ENCODE measurements at regions not wholly inside any gene's neighbourhood (a gene's known extent, or its start where the extent isn't known, plus 50 kb on each side); places are given as distances from the start of the nearest gene placed in this dataset.
A peak's percentile ranks its signal among the peaks of the same experiment; 100 is the strongest.

- DNase-seq (ENCODE audit: low read depth in 2 of 2): peak; percentile 21 to 82
These were observed 174.3 kb upstream of the ZBTB20 start for GRCh38 chr3:115321400-115321805.

DNA sequence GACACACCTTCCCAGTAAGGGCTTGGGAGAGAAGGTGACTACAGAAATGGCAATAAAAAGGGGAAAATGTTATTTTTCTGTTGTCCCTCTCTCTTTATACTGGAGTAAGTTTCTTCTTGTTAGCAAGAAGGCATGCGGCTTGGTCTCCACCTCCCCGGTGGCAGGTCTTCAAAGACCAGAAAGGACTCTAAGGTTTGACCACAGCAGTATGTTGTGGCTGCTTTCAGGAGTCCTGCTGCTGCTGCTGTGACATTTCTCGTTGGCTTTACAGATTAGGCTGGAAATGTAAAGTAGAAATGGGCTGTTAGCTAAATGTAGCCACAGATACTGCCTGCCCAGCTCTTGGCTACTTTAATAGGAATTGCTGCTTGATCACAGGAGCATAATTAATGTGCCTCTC lies 175.8 kb upstream of the ZBTB20 start:
- no peaks in the 10 kb centered on the region for H3K79me2 ChIP-seq (ENCODE audit: control insufficient read depth, insufficient read depth, low read length)
- H3K4me3 ChIP-seq (replicated peaks in 1 of 4; ENCODE audit: control extremely low read depth in 1 of 4, insufficient read depth in 1 of 4, low read depth in 3 of 4, low read length in 4 of 4): no peak overlapping the region
- H3K27me3 ChIP-seq (ENCODE audit: control insufficient read depth, insufficient read depth, low read length): no peaks in the 10 kb centered on the region
- H3K4me2 ChIP-seq (ENCODE audit: extremely low read depth, insufficient read depth, low read length): no peak overlapping the region
- no peaks in the 10 kb centered on the region for H4K20me1 ChIP-seq (ENCODE audit: control insufficient read depth, extremely low read depth, insufficient read depth, low read length)
- H3K36me3 ChIP-seq (ENCODE audit: control insufficient read depth, insufficient read depth, low read length): no peaks in the 10 kb centered on the region
- no peak for DNase-seq (ENCODE audit: low read depth in 2 of 2)
- TF ChIP-seq CTCF (conservative IDR thresholded peaks at IDR 0.05 in 1 of 2, IDR thresholded peaks at IDR 0.05 in 1 of 2; ENCODE audit: low read depth in 1 of 2, low read length in 2 of 2) (no peak), EZH2 (IDR thresholded peaks at IDR 0.05; ENCODE audit: low read length, missing control alignments) (no peak)
- H3K9me3 ChIP-seq (ENCODE audit: control insufficient read depth, insufficient read depth, low read depth, low read length): no peaks in the 10 kb centered on the region
- no peak overlapping the region for H2AFZ ChIP-seq (ENCODE audit: low read length)
- H3K9ac ChIP-seq (ENCODE audit: insufficient read depth, low read length): no peak overlapping the region
- no peak overlapping the region for H3K27ac ChIP-seq (ENCODE audit: insufficient read depth, low read length)
- no peaks in the 10 kb centered on the region for H3K4me1 ChIP-seq (ENCODE audit: control insufficient read depth, extremely low read depth, insufficient read depth, low read length)

More at GRCh38 chr3:115321400-115321805, 174.3 kb upstream of the ZBTB20 start:
- Histone ChIP-seq H3K36me3 (ENCODE audit: control insufficient read depth, insufficient read depth, low read length) (no peaks in the 10 kb centered on the region), H3K27ac (ENCODE audit: insufficient read depth, low read length) (no peak overlapping the region), H3K4me2 (ENCODE audit: extremely low read depth, insufficient read depth, low read length) (no peak overlapping the region), H3K27me3 (ENCODE audit: control insufficient read depth, insufficient read depth, low read length) (no peaks in the 10 kb centered on the region), H3K9ac (ENCODE audit: insufficient read depth, low read length) (no peak overlapping the region), H3K4me3 (replicated peaks in 1 of 4; ENCODE audit: control extremely low read depth in 1 of 4, insufficient read depth in 1 of 4, low read depth in 3 of 4, low read length in 4 of 4) (no peak overlapping the region), H3K79me2 (ENCODE audit: control insufficient read depth, insufficient read depth, low read length) (no peaks in the 10 kb centered on the region), H3K4me1 (ENCODE audit: control insufficient read depth, extremely low read depth, insufficient read depth, low read length) (no peaks in the 10 kb centered on the region), H2AFZ (ENCODE audit: low read length) (no peak overlapping the region), H4K20me1 (ENCODE audit: control insufficient read depth, extremely low read depth, insufficient read depth, low read length) (no peaks in the 10 kb centered on the region), H3K9me3 (ENCODE audit: control insufficient read depth, insufficient read depth, low read depth, low read length) (no peaks in the 10 kb centered on the region)
- TF ChIP-seq EZH2 (IDR thresholded peaks at IDR 0.05; ENCODE audit: low read length, missing control alignments): no peak
- TF ChIP-seq CTCF (conservative IDR thresholded peaks at IDR 0.05 in 1 of 2, IDR thresholded peaks at IDR 0.05 in 1 of 2; ENCODE audit: low read depth in 1 of 2, low read length in 2 of 2): no peak

DNA sequence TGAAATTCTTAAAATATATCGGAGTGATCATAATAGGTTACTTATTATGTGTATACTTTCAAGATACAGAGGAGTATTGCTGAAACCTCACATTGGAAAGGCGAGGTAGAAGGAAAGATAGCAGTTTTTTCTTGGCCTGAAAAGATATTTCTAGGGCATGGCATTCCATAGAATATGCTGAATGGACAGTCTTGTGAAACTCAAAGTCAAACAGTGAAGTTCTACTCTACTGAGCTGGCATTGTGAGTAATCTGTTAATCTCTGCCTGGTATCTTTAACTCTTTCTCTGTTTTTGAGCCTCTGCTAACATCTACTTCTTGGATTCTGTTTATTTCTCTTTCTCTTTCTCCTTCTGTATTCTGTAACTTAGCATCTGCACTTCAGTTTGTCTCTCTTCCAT lies 176.3 kb upstream of the ZBTB20 start:
- DNase-seq (ENCODE audit: low read depth in 2 of 2): no peak

More for the DNA sequence above, 176.3 kb upstream of the ZBTB20 start:
- Histone ChIP-seq H3K79me2 (ENCODE audit: control insufficient read depth, insufficient read depth, low read length) (no peaks in the 10 kb centered on the region), H3K4me1 (ENCODE audit: control insufficient read depth, extremely low read depth, insufficient read depth, low read length) (no peaks in the 10 kb centered on the region), H3K9me3 (ENCODE audit: control insufficient read depth, insufficient read depth, low read depth, low read length) (no peaks in the 10 kb centered on the region), H3K4me3 (replicated peaks in 1 of 4; ENCODE audit: control extremely low read depth in 1 of 4, insufficient read depth in 1 of 4, low read depth in 3 of 4, low read length in 4 of 4) (no peak overlapping the region), H3K36me3 (ENCODE audit: control insufficient read depth, insufficient read depth, low read length) (no peaks in the 10 kb centered on the region), H3K27me3 (ENCODE audit: control insufficient read depth, insufficient read depth, low read length) (no peaks in the 10 kb centered on the region), H2AFZ (ENCODE audit: low read length) (no peak overlapping the region), H3K27ac (ENCODE audit: insufficient read depth, low read length) (no peak overlapping the region), H3K9ac (ENCODE audit: insufficient read depth, low read length) (no peak overlapping the region), H3K4me2 (ENCODE audit: extremely low read depth, insufficient read depth, low read length) (no peak overlapping the region), H4K20me1 (ENCODE audit: control insufficient read depth, extremely low read depth, insufficient read depth, low read length) (no peaks in the 10 kb centered on the region)
- no peak for TF ChIP-seq EZH2 (IDR thresholded peaks at IDR 0.05; ENCODE audit: low read length, missing control alignments)
- no peak for TF ChIP-seq CTCF (conservative IDR thresholded peaks at IDR 0.05 in 1 of 2, IDR thresholded peaks at IDR 0.05 in 1 of 2; ENCODE audit: low read depth in 1 of 2, low read length in 2 of 2)
